ENCODE measurements at regions not wholly inside any gene's neighbourhood (a gene's known extent, or its start where the extent isn't known, plus 50 kb on each side); places are given as distances from the start of the nearest gene placed in this dataset.

- no peak for DNase-seq
Observed at GRCh38 chr10:35910234-35910633, 268.1 kb upstream of the FZD8 start.

GRCh38 chr10:35909121-35909720, 267.1 kb upstream of the FZD8 start:
- DNase-seq, result no peak

GRCh38 chr10:35908451-35908850, 266.4 kb upstream of the FZD8 start:
- DNase-seq, result no peak

GRCh38 chr10:35907548-35907947, 265.5 kb upstream of the FZD8 start:
- no peak for DNase-seq

- DNase-seq, result no peak
Observed at GRCh38 chr10:35906155-35906554, 264.1 kb upstream of the FZD8 start.

- no peak for DNase-seq
Observed at GRCh38 chr10:35903021-35903420, 260.9 kb upstream of the FZD8 start.

- DNase-seq, result no peak
Observed at GRCh38 chr10:35898716-35899440, 256.8 kb upstream of the FZD8 start.

GRCh38 chr10:35896001-35896400, 253.9 kb upstream of the FZD8 start:
- DNase-seq, result no peak

GRCh38 chr10:35895331-35895730, 253.2 kb upstream of the FZD8 start:
- no peak for DNase-seq

- DNase-seq, result no peak
Observed at GRCh38 chr10:35892526-35892925, 250.4 kb upstream of the FZD8 start.

- no peak for DNase-seq
Observed at GRCh38 chr10:35890676-35891495, 248.8 kb upstream of the FZD8 start.

- DNase-seq, result no peak
Observed at GRCh38 chr10:35889971-35890675, 248.0 kb upstream of the FZD8 start.

- DNase-seq, result no peak
Observed at GRCh38 chr10:35889226-35889625, 247.1 kb upstream of the FZD8 start.

- no peak for DNase-seq
Observed at GRCh38 chr10:35888400-35888799, 246.3 kb upstream of the FZD8 start.

GRCh38 chr10:35887685-35888084, 245.6 kb upstream of the FZD8 start:
- DNase-seq, result no peak

- DNase-seq, result no peak
Observed at GRCh38 chr10:35885076-35885475, 243.0 kb upstream of the FZD8 start.

- no peak for DNase-seq
Observed at GRCh38 chr10:35884657-35885071, 242.6 kb upstream of the FZD8 start.

- no peak for DNase-seq
Observed at GRCh38 chr10:35882422-35883150, 240.5 kb upstream of the FZD8 start.

GRCh38 chr10:35881320-35881719, 239.2 kb upstream of the FZD8 start:
- DNase-seq, result no peak

- no peak for DNase-seq
Observed at GRCh38 chr10:35876248-35876647, 234.2 kb upstream of the FZD8 start.

- no peak for DNase-seq
Observed at GRCh38 chr10:35875016-35875676, 233.1 kb upstream of the FZD8 start.
